Left ventricle myocardium inferior (tissue), 1 donor: ENCODE measurements at regions not wholly inside any gene's neighbourhood (a gene's known extent, or its start where the extent isn't known, plus 50 kb on each side); places are given as distances from the start of the nearest gene placed in this dataset.

Experiments
- DNase-seq: peaks from one replicate; pipeline ENCODE4 v3.0.0-alpha.2; 2020
- H3K27ac ChIP-seq: fragments of 200-600 bp; replicated peaks from 2 replicates; pipeline ENCODE4 v1.8.0; 2021
- H3K27me3 ChIP-seq: fragments of 200-600 bp; 2 replicates; pipeline ENCODE4 v1.8.0; 2021; ENCODE audit warnings: low read depth
- H3K36me3 ChIP-seq: fragments of 200-600 bp; 2 replicates; pipeline ENCODE4 v1.8.0; 2021
- H3K4me1 ChIP-seq: fragments of 200-600 bp; 2 replicates; pipeline ENCODE4 v1.8.0; 2021
- H3K4me3 ChIP-seq: fragments of 200-600 bp; 2 replicates; pipeline ENCODE4 v1.8.0; 2021; ENCODE audit warnings: mild to moderate bottlenecking, moderate library complexity
- H3K9me3 ChIP-seq: fragments of 200-600 bp; replicated peaks from 2 replicates; pipeline ENCODE4 v1.8.0; 2021
- CTCF ChIP-seq: fragments of 200-600 bp; IDR thresholded peaks from 2 replicates; pipeline ENCODE4 v1.8.0; 2021; ENCODE audit warnings: antibody characterized with exemption, mild to moderate bottlenecking, borderline replicate concordance
- intact Hi-C: fragments of 100-400 bp; cut with micrococcal nuclease; formaldehyde crosslinking; loops from one replicate; pipeline ENCODE4 v1.11.0; 2022
- donor health status: DM: no; HTN: yes; CAD: no; lungs with severe emphysema.

- Histone ChIP-seq H3K4me3 (no peak overlapping the region), H3K36me3 (no peaks in the 10 kb centered on the region), H3K9me3 (no peaks in the 10 kb centered on the region), H3K4me1 (no peaks in the 10 kb centered on the region), H3K27me3 (no peaks in the 10 kb centered on the region), H3K27ac (no peak overlapping the region)
- no peak for DNase-seq
- TF ChIP-seq CTCF: no peak
- intact Hi-C loops: no loop called here
Observed at GRCh38 chr5:166862581-166862980, 1428.9 kb upstream of the WWC1 start.

GRCh38 chr5:166865206-166865605 lies 1426.2 kb upstream of the WWC1 start:
- Histone ChIP-seq H3K27me3 (no peaks in the 10 kb centered on the region), H3K4me3 (no peak overlapping the region), H3K36me3 (no peaks in the 10 kb centered on the region), H3K4me1 (no peaks in the 10 kb centered on the region), H3K27ac (no peak overlapping the region), H3K9me3 (no peaks in the 10 kb centered on the region)
- TF ChIP-seq CTCF: no peak
- intact Hi-C loops: no loop called here
- no peak for DNase-seq

- no peak for DNase-seq
- H3K27me3 ChIP-seq: no peaks in the 10 kb centered on the region
- no peaks in the 10 kb centered on the region for H3K36me3 ChIP-seq
- no peak overlapping the region for H3K4me3 ChIP-seq
- TF ChIP-seq CTCF: no peak
- H3K9me3 ChIP-seq: no peaks in the 10 kb centered on the region
- no peak overlapping the region for H3K27ac ChIP-seq
- H3K4me1 ChIP-seq: no peaks in the 10 kb centered on the region
- intact Hi-C loops: no loop called here
Observed at GRCh38 chr5:166880456-166880855, 1411.0 kb upstream of the WWC1 start.

- Histone ChIP-seq H3K4me3 (no peak overlapping the region), H3K27ac (no peak overlapping the region), H3K4me1 (no peaks in the 10 kb centered on the region), H3K9me3 (no peaks in the 10 kb centered on the region), H3K36me3 (no peaks in the 10 kb centered on the region), H3K27me3 (no peaks in the 10 kb centered on the region)
- DNase-seq: no peak
- intact Hi-C loops: no loop called here
- TF ChIP-seq CTCF: no peak
Observed at GRCh38 chr5:166881802-166882201, 1409.6 kb upstream of the WWC1 start.

GRCh38 chr5:166883016-166883415 lies 1408.4 kb upstream of the WWC1 start:
- Histone ChIP-seq H3K27me3 (no peaks in the 10 kb centered on the region), H3K36me3 (no peaks in the 10 kb centered on the region), H3K4me1 (no peaks in the 10 kb centered on the region), H3K9me3 (no peaks in the 10 kb centered on the region), H3K27ac (no peak overlapping the region), H3K4me3 (no peak overlapping the region)
- TF ChIP-seq CTCF: no peak
- no peak for DNase-seq
- intact Hi-C loops: no loop called here

- H3K27ac ChIP-seq: no peak overlapping the region
- no peak overlapping the region for H3K4me3 ChIP-seq
- DNase-seq: no peak
- TF ChIP-seq CTCF: no peak
- H3K4me1 ChIP-seq: no peaks in the 10 kb centered on the region
- no peaks in the 10 kb centered on the region for H3K36me3 ChIP-seq
- H3K27me3 ChIP-seq: no peaks in the 10 kb centered on the region
- intact Hi-C loops: no loop called here
- H3K9me3 ChIP-seq: no peaks in the 10 kb centered on the region
Observed at GRCh38 chr5:166898166-166898565, 1393.3 kb upstream of the WWC1 start.
